ENCODE measurements at regions not wholly inside any gene's neighbourhood (a gene's known extent, or its start where the extent isn't known, plus 50 kb on each side); places are given as distances from the start of the nearest gene placed in this dataset.

DNA sequence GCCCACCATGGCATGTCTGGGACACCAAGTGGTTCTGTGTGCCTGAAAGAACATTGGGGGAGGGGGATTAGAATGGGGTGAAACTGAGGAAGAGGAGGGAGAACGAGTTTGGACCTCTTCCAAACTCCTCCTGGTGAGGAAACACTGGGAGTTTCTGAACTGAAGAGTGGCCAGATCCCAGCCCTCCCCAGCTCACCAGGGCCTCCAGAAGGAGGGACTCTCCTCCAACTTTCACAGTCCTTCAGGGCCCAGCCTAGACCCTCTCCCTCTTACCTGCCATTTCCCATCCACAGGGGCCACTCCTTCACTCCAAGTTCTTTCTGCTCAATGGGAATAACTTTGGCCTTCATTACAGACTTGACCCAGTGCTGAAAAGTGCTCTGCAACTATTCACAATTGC is 132.0 kb upstream of the FOXK1 start:
- TF ChIP-seq ZNF140 (tag by site-specific recombination; IDR thresholded peaks at IDR 0.05) (no peak), BCL11A (tag by site-specific recombination; IDR thresholded peaks at IDR 0.05; ENCODE audit: low read depth) (no peak), HOXA7 (CRISPR knock-in tag; IDR thresholded peaks at IDR 0.05; ENCODE audit: borderline replicate concordance) (no peak), KLF1 (tag by site-specific recombination; IDR thresholded peaks at IDR 0.05) (no peak), ZNF521 (tag by site-specific recombination; IDR thresholded peaks at IDR 0.05) (no peak), ZFP69B (tag by site-specific recombination; IDR thresholded peaks at IDR 0.05) (no peak), ZIC2 (tag by site-specific recombination; IDR thresholded peaks at IDR 0.05) (no peak), ZNF677 (tag by site-specific recombination; IDR thresholded peaks at IDR 0.05) (no peak), ZSCAN16 (tag by site-specific recombination; IDR thresholded peaks at IDR 0.05) (no peak)
- TF ChIP-seq, protein P1, sequence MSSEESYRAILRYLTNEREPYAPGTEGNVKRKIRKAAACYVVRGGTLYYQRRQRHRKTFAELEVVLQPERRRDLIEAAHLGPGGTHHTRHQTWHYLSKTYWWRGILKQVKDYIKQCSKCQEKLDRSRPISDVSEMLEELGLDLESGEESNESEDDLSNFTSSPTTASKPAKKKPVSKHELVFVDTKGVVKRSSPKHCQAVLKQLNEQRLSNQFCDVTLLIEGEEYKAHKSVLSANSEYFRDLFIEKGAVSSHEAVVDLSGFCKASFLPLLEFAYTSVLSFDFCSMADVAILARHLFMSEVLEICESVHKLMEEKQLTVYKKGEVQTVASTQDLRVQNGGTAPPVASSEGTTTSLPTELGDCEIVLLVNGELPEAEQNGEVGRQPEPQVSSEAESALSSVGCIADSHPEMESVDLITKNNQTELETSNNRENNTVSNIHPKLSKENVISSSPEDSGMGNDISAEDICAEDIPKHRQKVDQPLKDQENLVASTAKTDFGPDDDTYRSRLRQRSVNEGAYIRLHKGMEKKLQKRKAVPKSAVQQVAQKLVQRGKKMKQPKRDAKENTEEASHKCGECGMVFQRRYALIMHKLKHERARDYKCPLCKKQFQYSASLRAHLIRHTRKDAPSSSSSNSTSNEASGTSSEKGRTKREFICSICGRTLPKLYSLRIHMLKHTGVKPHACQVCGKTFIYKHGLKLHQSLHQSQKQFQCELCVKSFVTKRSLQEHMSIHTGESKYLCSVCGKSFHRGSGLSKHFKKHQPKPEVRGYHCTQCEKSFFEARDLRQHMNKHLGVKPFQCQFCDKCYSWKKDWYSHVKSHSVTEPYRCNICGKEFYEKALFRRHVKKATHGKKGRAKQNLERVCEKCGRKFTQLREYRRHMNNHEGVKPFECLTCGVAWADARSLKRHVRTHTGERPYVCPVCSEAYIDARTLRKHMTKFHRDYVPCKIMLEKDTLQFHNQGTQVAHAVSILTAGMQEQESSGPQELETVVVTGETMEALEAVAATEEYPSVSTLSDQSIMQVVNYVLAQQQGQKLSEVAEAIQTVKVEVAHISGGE (tag by site-specific recombination; conservative IDR thresholded peaks at IDR 0.05; ENCODE audit: low read depth) = no peak
- TF ChIP-seq, protein P2, sequence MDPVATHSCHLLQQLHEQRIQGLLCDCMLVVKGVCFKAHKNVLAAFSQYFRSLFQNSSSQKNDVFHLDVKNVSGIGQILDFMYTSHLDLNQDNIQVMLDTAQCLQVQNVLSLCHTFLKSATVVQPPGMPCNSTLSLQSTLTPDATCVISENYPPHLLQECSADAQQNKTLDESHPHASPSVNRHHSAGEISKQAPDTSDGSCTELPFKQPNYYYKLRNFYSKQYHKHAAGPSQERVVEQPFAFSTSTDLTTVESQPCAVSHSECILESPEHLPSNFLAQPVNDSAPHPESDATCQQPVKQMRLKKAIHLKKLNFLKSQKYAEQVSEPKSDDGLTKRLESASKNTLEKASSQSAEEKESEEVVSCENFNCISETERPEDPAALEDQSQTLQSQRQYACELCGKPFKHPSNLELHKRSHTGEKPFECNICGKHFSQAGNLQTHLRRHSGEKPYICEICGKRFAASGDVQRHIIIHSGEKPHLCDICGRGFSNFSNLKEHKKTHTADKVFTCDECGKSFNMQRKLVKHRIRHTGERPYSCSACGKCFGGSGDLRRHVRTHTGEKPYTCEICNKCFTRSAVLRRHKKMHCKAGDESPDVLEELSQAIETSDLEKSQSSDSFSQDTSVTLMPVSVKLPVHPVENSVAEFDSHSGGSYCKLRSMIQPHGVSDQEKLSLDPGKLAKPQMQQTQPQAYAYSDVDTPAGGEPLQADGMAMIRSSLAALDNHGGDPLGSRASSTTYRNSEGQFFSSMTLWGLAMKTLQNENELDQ (tag by site-specific recombination; IDR thresholded peaks at IDR 0.05; ENCODE audit: low read depth) = no peak
- ChIA-PET CTCF (no interaction called here), POLR2A (no interaction called here)
- H3K4me3 ChIP-seq (ENCODE audit: low read depth, low read length) = no peak overlapping the region
- no peaks in the 10 kb centered on the region for H3K9me3 ChIP-seq (ENCODE audit: control insufficient read depth, insufficient read depth, low read depth, low read length)
- H3K27ac ChIP-seq (ENCODE audit: extremely low read depth, low read depth, low read length) = no peak overlapping the region
- no peaks in the 10 kb centered on the region for H3K36me3 ChIP-seq (ENCODE audit: control insufficient read depth in 2 of 2, insufficient read depth in 1 of 2, low read length in 2 of 2)
- H3K4me1 ChIP-seq (ENCODE audit: control insufficient read depth, insufficient read depth, low read length) = no peaks in the 10 kb centered on the region

DNA sequence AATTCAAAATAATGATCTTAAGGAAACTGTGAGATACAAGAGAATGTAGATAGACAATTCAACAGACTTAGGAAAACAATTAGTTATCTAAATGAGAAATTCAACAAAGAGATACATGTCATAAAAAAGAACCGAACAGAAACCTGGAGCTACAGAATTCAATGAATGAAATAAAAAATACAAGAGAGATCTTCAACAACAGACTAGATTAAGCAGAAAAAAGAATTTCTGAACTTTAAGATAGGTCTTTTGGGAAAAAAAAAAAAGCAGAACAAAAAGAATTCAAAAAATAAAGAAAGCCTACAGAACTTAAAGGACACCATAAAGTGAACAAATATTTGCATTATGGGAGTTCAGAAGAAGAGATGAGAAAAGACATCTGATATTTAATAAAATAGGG is 129.1 kb upstream of the FOXK1 start:
- TF ChIP-seq SETDB1 (IDR thresholded peaks at IDR 0.05; ENCODE audit: insufficient read length, low read length) = peak; percentile 70
- TF ChIP-seq ZNF391 (tag by site-specific recombination; IDR thresholded peaks at IDR 0.05; ENCODE audit: borderline replicate concordance, low read depth) = no peak
- TF ChIP-seq ZNF654 (tag by site-specific recombination; IDR thresholded peaks at IDR 0.05; ENCODE audit: low read depth) = no peak
- CTCF ChIA-PET = no interaction called here

DNA sequence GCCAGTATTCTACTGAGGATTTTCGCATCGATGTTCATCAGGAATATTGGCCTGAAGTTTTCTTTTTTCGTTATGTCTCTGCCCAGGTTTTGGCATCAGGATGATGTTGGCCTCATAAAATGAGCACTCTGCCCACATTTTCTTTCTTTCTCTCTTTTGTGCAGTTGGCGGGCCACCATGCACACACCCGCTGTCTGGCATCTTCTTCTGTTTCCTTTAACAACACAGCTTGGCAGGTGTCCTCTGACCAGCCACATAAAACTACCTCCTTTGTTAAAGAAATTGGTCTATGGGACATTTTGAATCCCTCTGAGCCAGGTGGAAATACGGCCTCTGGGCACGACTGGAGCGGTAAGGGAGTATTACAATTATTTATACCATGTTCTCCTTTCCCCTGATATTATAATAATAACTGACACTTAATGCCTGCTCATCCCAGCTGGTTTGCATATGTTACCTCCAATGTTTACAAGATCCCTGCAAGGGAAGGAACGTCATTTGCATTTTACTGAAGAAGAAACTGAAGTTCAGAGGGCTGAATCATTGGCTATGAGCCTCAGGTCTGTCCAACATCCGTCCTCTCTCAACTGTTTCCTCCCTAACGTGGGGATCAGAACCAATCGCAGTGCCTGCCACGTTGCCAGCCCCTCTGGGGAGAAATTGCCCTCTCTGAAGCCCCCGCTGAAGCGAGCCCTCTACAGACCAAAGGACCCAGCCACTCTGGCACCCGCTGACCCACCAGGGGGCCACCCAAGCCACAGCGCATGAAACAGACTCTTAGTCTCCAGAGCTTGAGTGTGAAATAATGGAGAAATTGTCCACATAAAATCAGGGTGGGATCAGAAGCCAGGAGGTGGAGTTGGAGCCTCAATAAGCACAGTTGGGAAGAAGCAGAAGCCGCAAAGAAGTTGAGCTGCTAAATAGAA is 125.0 kb upstream of the FOXK1 start:
- no peak overlapping the region for H3K4me3 ChIP-seq (ENCODE audit: low read depth, low read length)
- ChIA-PET CTCF (no interaction called here), POLR2A (no interaction called here)
- no peaks in the 10 kb centered on the region for H3K9me3 ChIP-seq (ENCODE audit: control insufficient read depth, insufficient read depth, low read depth, low read length)
- no peak overlapping the region for H3K27ac ChIP-seq (ENCODE audit: extremely low read depth, low read depth, low read length)
- no peaks in the 10 kb centered on the region for H3K4me1 ChIP-seq (ENCODE audit: control insufficient read depth, insufficient read depth, low read length)
- H3K36me3 ChIP-seq (ENCODE audit: control insufficient read depth in 2 of 2, insufficient read depth in 1 of 2, low read length in 2 of 2) = no peaks in the 10 kb centered on the region
- TF ChIP-seq, protein P3, sequence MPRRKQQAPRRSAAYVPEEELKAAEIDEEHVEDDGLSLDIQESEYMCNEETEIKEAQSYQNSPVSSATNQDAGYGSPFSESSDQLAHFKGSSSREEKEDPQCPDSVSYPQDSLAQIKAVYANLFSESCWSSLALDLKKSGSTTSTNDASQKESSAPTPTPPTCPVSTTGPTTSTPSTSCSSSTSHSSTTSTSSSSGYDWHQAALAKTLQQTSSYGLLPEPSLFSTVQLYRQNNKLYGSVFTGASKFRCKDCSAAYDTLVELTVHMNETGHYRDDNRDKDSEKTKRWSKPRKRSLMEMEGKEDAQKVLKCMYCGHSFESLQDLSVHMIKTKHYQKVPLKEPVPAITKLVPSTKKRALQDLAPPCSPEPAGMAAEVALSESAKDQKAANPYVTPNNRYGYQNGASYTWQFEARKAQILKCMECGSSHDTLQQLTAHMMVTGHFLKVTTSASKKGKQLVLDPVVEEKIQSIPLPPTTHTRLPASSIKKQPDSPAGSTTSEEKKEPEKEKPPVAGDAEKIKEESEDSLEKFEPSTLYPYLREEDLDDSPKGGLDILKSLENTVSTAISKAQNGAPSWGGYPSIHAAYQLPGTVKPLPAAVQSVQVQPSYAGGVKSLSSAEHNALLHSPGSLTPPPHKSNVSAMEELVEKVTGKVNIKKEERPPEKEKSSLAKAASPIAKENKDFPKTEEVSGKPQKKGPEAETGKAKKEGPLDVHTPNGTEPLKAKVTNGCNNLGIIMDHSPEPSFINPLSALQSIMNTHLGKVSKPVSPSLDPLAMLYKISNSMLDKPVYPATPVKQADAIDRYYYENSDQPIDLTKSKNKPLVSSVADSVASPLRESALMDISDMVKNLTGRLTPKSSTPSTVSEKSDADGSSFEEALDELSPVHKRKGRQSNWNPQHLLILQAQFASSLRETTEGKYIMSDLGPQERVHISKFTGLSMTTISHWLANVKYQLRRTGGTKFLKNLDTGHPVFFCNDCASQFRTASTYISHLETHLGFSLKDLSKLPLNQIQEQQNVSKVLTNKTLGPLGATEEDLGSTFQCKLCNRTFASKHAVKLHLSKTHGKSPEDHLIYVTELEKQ (tag by site-specific recombination; IDR thresholded peaks at IDR 0.05; ENCODE audit: borderline replicate concordance) = no peak
- TF ChIP-seq, protein P4, sequence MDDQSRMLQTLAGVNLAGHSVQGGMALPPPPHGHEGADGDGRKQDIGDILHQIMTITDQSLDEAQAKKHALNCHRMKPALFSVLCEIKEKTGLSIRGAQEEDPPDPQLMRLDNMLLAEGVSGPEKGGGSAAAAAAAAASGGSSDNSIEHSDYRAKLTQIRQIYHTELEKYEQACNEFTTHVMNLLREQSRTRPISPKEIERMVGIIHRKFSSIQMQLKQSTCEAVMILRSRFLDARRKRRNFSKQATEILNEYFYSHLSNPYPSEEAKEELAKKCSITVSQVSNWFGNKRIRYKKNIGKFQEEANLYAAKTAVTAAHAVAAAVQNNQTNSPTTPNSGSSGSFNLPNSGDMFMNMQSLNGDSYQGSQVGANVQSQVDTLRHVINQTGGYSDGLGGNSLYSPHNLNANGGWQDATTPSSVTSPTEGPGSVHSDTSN (CRISPR knock-in tag; IDR thresholded peaks at IDR 0.05) = no peak
- TF ChIP-seq ZNF248 (tag by site-specific recombination; IDR thresholded peaks at IDR 0.05) = no peak
- TF ChIP-seq ZNF266 (tag by site-specific recombination; IDR thresholded peaks at IDR 0.05; ENCODE audit: low read depth) = no peak
- TF ChIP-seq ZNF664 (tag by site-specific recombination; IDR thresholded peaks at IDR 0.05) = no peak
- no peak for TF ChIP-seq ZNF311 (tag by site-specific recombination; IDR thresholded peaks at IDR 0.05; ENCODE audit: borderline replicate concordance)

More for the DNA sequence above, 129.1 kb upstream of the FOXK1 start:
- Histone ChIP-seq H3K4me1 (ENCODE audit: control insufficient read depth, insufficient read depth, low read length) (no peaks in the 10 kb centered on the region), H3K36me3 (ENCODE audit: control insufficient read depth in 2 of 2, insufficient read depth in 1 of 2, low read length in 2 of 2) (no peaks in the 10 kb centered on the region), H3K9me3 (ENCODE audit: control insufficient read depth, insufficient read depth, low read depth, low read length) (no peaks in the 10 kb centered on the region), H3K27ac (ENCODE audit: extremely low read depth, low read depth, low read length) (no peak overlapping the region), H3K4me3 (ENCODE audit: low read depth, low read length) (no peak overlapping the region)
- POLR2A ChIA-PET = no interaction called here

Measured in HEK293 (cell line).